Ecto neural progenitor cell (in vitro differentiated cells): ENCODE measurements at regions not wholly inside any gene's neighbourhood (a gene's known extent, or its start where the extent isn't known, plus 50 kb on each side); places are given as distances from the start of the nearest gene placed in this dataset.
"Not testable (repeated sequence)": the region's sequence is repeated elsewhere in the genome, so short reads cannot be mapped to it uniquely, and the experiment has no call there.

Experiments
- DNase-seq: peaks from one replicate; pipeline ENCODE4 v3.0.0-alpha.2; 2018; ENCODE audit warnings: low spot score

GRCh38 chr13:38283346-38283745 is 66.3 kb upstream of the UFM1 start:
- no peak for DNase-seq

GRCh38 chr13:38265132-38265497 is 84.5 kb upstream of the UFM1 start:
- DNase-seq = no peak

- DNase-seq = no peak
Observed at GRCh38 chr13:38264363-38265131, 85.1 kb upstream of the UFM1 start.

- DNase-seq = no peak
Observed at GRCh38 chr13:38262211-38262610, 87.4 kb upstream of the UFM1 start.

GRCh38 chr13:38255600-38255999 is 94.1 kb upstream of the UFM1 start:
- no peak for DNase-seq

GRCh38 chr13:38239874-38240273 is 109.8 kb upstream of the UFM1 start:
- no peak for DNase-seq

GRCh38 chr13:38228322-38228721 is 121.3 kb upstream of the UFM1 start:
- no peak for DNase-seq

GRCh38 chr13:38226496-38226895 is 123.2 kb upstream of the UFM1 start:
- no peak for DNase-seq

GRCh38 chr13:38223089-38223488 is 126.6 kb upstream of the UFM1 start:
- DNase-seq = peak; percentile 44

GRCh38 chr13:38221120-38221519 is 128.5 kb upstream of the UFM1 start:
- DNase-seq = not testable (repeated sequence)

GRCh38 chr13:38216181-38216580 is 133.5 kb upstream of the UFM1 start:
- DNase-seq = no peak

- no peak for DNase-seq
Observed at GRCh38 chr13:38213314-38213713, 136.3 kb upstream of the UFM1 start.

GRCh38 chr13:38210928-38211596 is 138.6 kb upstream of the UFM1 start:
- no peak for DNase-seq

- DNase-seq = no peak
Observed at GRCh38 chr13:38204556-38204955, 145.1 kb upstream of the UFM1 start.

GRCh38 chr13:38202740-38203139 is 146.9 kb upstream of the UFM1 start:
- DNase-seq = no peak

- no peak for DNase-seq
Observed at GRCh38 chr13:38191016-38191415, 158.6 kb upstream of the UFM1 start.

GRCh38 chr13:38180670-38181069 is 169.0 kb upstream of the UFM1 start:
- no peak for DNase-seq

- no peak for DNase-seq
Observed at GRCh38 chr13:38180126-38180525, 169.5 kb upstream of the UFM1 start.

GRCh38 chr13:38176664-38177063 is 173.0 kb upstream of the UFM1 start:
- DNase-seq = no peak

GRCh38 chr13:38173403-38173802 is 176.2 kb upstream of the UFM1 start:
- DNase-seq = no peak

- DNase-seq = no peak
Observed at GRCh38 chr13:38167164-38167822, 182.4 kb upstream of the UFM1 start.

- no peak for DNase-seq
Observed at GRCh38 chr13:38166116-38166515, 183.5 kb upstream of the UFM1 start.

GRCh38 chr13:38160131-38160530 is 189.5 kb upstream of the UFM1 start:
- no peak for DNase-seq
